ENCODE measurements at regions not wholly inside any gene's neighbourhood (a gene's known extent, or its start where the extent isn't known, plus 50 kb on each side); places are given as distances from the start of the nearest gene placed in this dataset.
"Not testable (repeated sequence)": the region's sequence is repeated elsewhere in the genome, so short reads cannot be mapped to it uniquely, and the experiment has no call there.

- not testable (repeated sequence) for H3K36me3 ChIP-seq (ENCODE audit: control insufficient read depth in 3 of 3, insufficient read depth in 3 of 3, low read length in 3 of 3); H3K9ac ChIP-seq (ENCODE audit: low read depth in 1 of 3, low read length in 3 of 3); H3K4me1 ChIP-seq (ENCODE audit: control insufficient read depth in 3 of 3, insufficient read depth in 3 of 3, low read length in 3 of 3); H3K9me3 ChIP-seq (ENCODE audit: control insufficient read depth in 3 of 3, low read length in 3 of 3); H3K27me3 ChIP-seq (ENCODE audit: control insufficient read depth in 3 of 3, insufficient read depth in 3 of 3, low read length in 3 of 3); H3K27ac ChIP-seq (ENCODE audit: low read depth, low read length); H3K4me3 ChIP-seq (ENCODE audit: low read length in 3 of 3)
Measured at GRCh38 chr21:14882545-14882944, 182.3 kb downstream of the NRIP1 start.

GRCh38 chr21:14881863-14882499 lies 182.8 kb downstream of the NRIP1 start:
- Histone ChIP-seq H3K9ac (ENCODE audit: low read depth in 1 of 3, low read length in 3 of 3) (no peak overlapping the region), H3K4me3 (ENCODE audit: low read length in 3 of 3) (no peak overlapping the region), H3K4me1 (ENCODE audit: control insufficient read depth in 3 of 3, insufficient read depth in 3 of 3, low read length in 3 of 3) (peaks cover 0 to 3% (median 0%) of the 10 kb centered on the region in 3 donors), H3K9me3 (ENCODE audit: control insufficient read depth in 3 of 3, low read length in 3 of 3) (no peaks in the 10 kb centered on the region), H3K36me3 (ENCODE audit: control insufficient read depth in 3 of 3, insufficient read depth in 3 of 3, low read length in 3 of 3) (no peaks in the 10 kb centered on the region), H3K27me3 (ENCODE audit: control insufficient read depth in 3 of 3, insufficient read depth in 3 of 3, low read length in 3 of 3) (no peaks in the 10 kb centered on the region), H3K27ac (ENCODE audit: low read depth, low read length) (no peak overlapping the region)

- Histone ChIP-seq H3K9me3 (ENCODE audit: control insufficient read depth in 3 of 3, low read length in 3 of 3) (no peaks in the 10 kb centered on the region), H3K36me3 (ENCODE audit: control insufficient read depth in 3 of 3, insufficient read depth in 3 of 3, low read length in 3 of 3) (no peaks in the 10 kb centered on the region), H3K4me3 (ENCODE audit: low read length in 3 of 3) (no peak overlapping the region), H3K9ac (ENCODE audit: low read depth in 1 of 3, low read length in 3 of 3) (no peak overlapping the region), H3K27me3 (ENCODE audit: control insufficient read depth in 3 of 3, insufficient read depth in 3 of 3, low read length in 3 of 3) (no peaks in the 10 kb centered on the region), H3K27ac (ENCODE audit: low read depth, low read length) (no peak overlapping the region), H3K4me1 (ENCODE audit: control insufficient read depth in 3 of 3, insufficient read depth in 3 of 3, low read length in 3 of 3) (peaks cover 0 to 3% (median 0%) of the 10 kb centered on the region in 3 donors)
Measured at GRCh38 chr21:14880922-14881321, 183.9 kb downstream of the NRIP1 start.

GRCh38 chr21:14879458-14879857 lies 185.3 kb downstream of the NRIP1 start:
- no peaks in the 10 kb centered on the region for H3K9me3 ChIP-seq (ENCODE audit: control insufficient read depth in 3 of 3, low read length in 3 of 3)
- no peak overlapping the region for H3K4me3 ChIP-seq (ENCODE audit: low read length in 3 of 3)
- H3K27me3 ChIP-seq (ENCODE audit: control insufficient read depth in 3 of 3, insufficient read depth in 3 of 3, low read length in 3 of 3) = no peaks in the 10 kb centered on the region
- no peak overlapping the region for H3K27ac ChIP-seq (ENCODE audit: low read depth, low read length)
- H3K9ac ChIP-seq (ENCODE audit: low read depth in 1 of 3, low read length in 3 of 3) = no peak overlapping the region
- H3K4me1 ChIP-seq (ENCODE audit: control insufficient read depth in 3 of 3, insufficient read depth in 3 of 3, low read length in 3 of 3) = peaks cover 2 to 3% (median 2%) of the 10 kb centered on the region in 3 donors
- H3K36me3 ChIP-seq (ENCODE audit: control insufficient read depth in 3 of 3, insufficient read depth in 3 of 3, low read length in 3 of 3) = no peaks in the 10 kb centered on the region

GRCh38 chr21:14878971-14879370 lies 185.8 kb downstream of the NRIP1 start:
- Histone ChIP-seq H3K4me3 (ENCODE audit: low read length in 3 of 3) (no peak overlapping the region), H3K27me3 (ENCODE audit: control insufficient read depth in 3 of 3, insufficient read depth in 3 of 3, low read length in 3 of 3) (no peaks in the 10 kb centered on the region), H3K27ac (ENCODE audit: low read depth, low read length) (no peak overlapping the region), H3K9ac (ENCODE audit: low read depth in 1 of 3, low read length in 3 of 3) (no peak overlapping the region), H3K36me3 (ENCODE audit: control insufficient read depth in 3 of 3, insufficient read depth in 3 of 3, low read length in 3 of 3) (no peaks in the 10 kb centered on the region), H3K4me1 (ENCODE audit: control insufficient read depth in 3 of 3, insufficient read depth in 3 of 3, low read length in 3 of 3) (peaks cover 2 to 3% (median 2%) of the 10 kb centered on the region in 3 donors), H3K9me3 (ENCODE audit: control insufficient read depth in 3 of 3, low read length in 3 of 3) (no peaks in the 10 kb centered on the region)

GRCh38 chr21:14877581-14878228 lies 187.1 kb downstream of the NRIP1 start:
- Histone ChIP-seq H3K9me3 (ENCODE audit: control insufficient read depth in 3 of 3, low read length in 3 of 3) (no peaks in the 10 kb centered on the region), H3K9ac (ENCODE audit: low read depth in 1 of 3, low read length in 3 of 3) (no peak overlapping the region), H3K36me3 (ENCODE audit: control insufficient read depth in 3 of 3, insufficient read depth in 3 of 3, low read length in 3 of 3) (no peaks in the 10 kb centered on the region), H3K4me1 (ENCODE audit: control insufficient read depth in 3 of 3, insufficient read depth in 3 of 3, low read length in 3 of 3) (peaks cover 2 to 3% (median 2%) of the 10 kb centered on the region in 3 donors), H3K27ac (ENCODE audit: low read depth, low read length) (no peak overlapping the region), H3K4me3 (ENCODE audit: low read length in 3 of 3) (no peak overlapping the region), H3K27me3 (ENCODE audit: control insufficient read depth in 3 of 3, insufficient read depth in 3 of 3, low read length in 3 of 3) (no peaks in the 10 kb centered on the region)

GRCh38 chr21:14876524-14876840 lies 188.3 kb downstream of the NRIP1 start:
- Histone ChIP-seq H3K27ac (ENCODE audit: low read depth, low read length) (no peak overlapping the region), H3K9ac (ENCODE audit: low read depth in 1 of 3, low read length in 3 of 3) (no peak overlapping the region), H3K4me1 (ENCODE audit: control insufficient read depth in 3 of 3, insufficient read depth in 3 of 3, low read length in 3 of 3) (peaks cover 2 to 3% (median 2%) of the 10 kb centered on the region in 3 donors), H3K9me3 (ENCODE audit: control insufficient read depth in 3 of 3, low read length in 3 of 3) (no peaks in the 10 kb centered on the region), H3K36me3 (ENCODE audit: control insufficient read depth in 3 of 3, insufficient read depth in 3 of 3, low read length in 3 of 3) (no peaks in the 10 kb centered on the region), H3K27me3 (ENCODE audit: control insufficient read depth in 3 of 3, insufficient read depth in 3 of 3, low read length in 3 of 3) (no peaks in the 10 kb centered on the region), H3K4me3 (ENCODE audit: low read length in 3 of 3) (no peak overlapping the region)

GRCh38 chr21:14875704-14876523 lies 188.9 kb downstream of the NRIP1 start:
- H3K27me3 ChIP-seq (ENCODE audit: control insufficient read depth in 3 of 3, insufficient read depth in 3 of 3, low read length in 3 of 3) = no peaks in the 10 kb centered on the region
- no peak overlapping the region for H3K9ac ChIP-seq (ENCODE audit: low read depth in 1 of 3, low read length in 3 of 3)
- H3K4me3 ChIP-seq (ENCODE audit: low read length in 3 of 3) = no peak overlapping the region
- H3K4me1 ChIP-seq (ENCODE audit: control insufficient read depth in 3 of 3, insufficient read depth in 3 of 3, low read length in 3 of 3) = peaks cover 2 to 3% (median 2%) of the 10 kb centered on the region in 3 donors
- no peaks in the 10 kb centered on the region for H3K36me3 ChIP-seq (ENCODE audit: control insufficient read depth in 3 of 3, insufficient read depth in 3 of 3, low read length in 3 of 3)
- no peak overlapping the region for H3K27ac ChIP-seq (ENCODE audit: low read depth, low read length)
- no peaks in the 10 kb centered on the region for H3K9me3 ChIP-seq (ENCODE audit: control insufficient read depth in 3 of 3, low read length in 3 of 3)

- H3K4me1 ChIP-seq (ENCODE audit: control insufficient read depth in 3 of 3, insufficient read depth in 3 of 3, low read length in 3 of 3) = peaks cover 2 to 3% (median 2%) of the 10 kb centered on the region in 3 donors
- H3K9me3 ChIP-seq (ENCODE audit: control insufficient read depth in 3 of 3, low read length in 3 of 3) = no peaks in the 10 kb centered on the region
Measured at GRCh38 chr21:14875186-14875585, 189.6 kb downstream of the NRIP1 start.

GRCh38 chr21:14874379-14874778 lies 190.4 kb downstream of the NRIP1 start:
- H3K4me1 ChIP-seq (ENCODE audit: control insufficient read depth in 3 of 3, insufficient read depth in 3 of 3, low read length in 3 of 3) = peaks cover 2 to 3% (median 2%) of the 10 kb centered on the region in 3 donors
- H3K27me3 ChIP-seq (ENCODE audit: control insufficient read depth in 3 of 3, insufficient read depth in 3 of 3, low read length in 3 of 3) = no peaks in the 10 kb centered on the region
- H3K9ac ChIP-seq (ENCODE audit: low read depth in 1 of 3, low read length in 3 of 3) = no peak overlapping the region
- H3K27ac ChIP-seq (ENCODE audit: low read depth, low read length) = no peak overlapping the region
- H3K9me3 ChIP-seq (ENCODE audit: control insufficient read depth in 3 of 3, low read length in 3 of 3) = no peaks in the 10 kb centered on the region
- no peak overlapping the region for H3K4me3 ChIP-seq (ENCODE audit: low read length in 3 of 3)
- H3K36me3 ChIP-seq (ENCODE audit: control insufficient read depth in 3 of 3, insufficient read depth in 3 of 3, low read length in 3 of 3) = no peaks in the 10 kb centered on the region

More at GRCh38 chr21:14875186-14875585, 189.6 kb downstream of the NRIP1 start:
- H3K4me3 ChIP-seq (ENCODE audit: low read length in 3 of 3) = no peak overlapping the region
- H3K27ac ChIP-seq (ENCODE audit: low read depth, low read length) = no peak overlapping the region
- H3K9ac ChIP-seq (ENCODE audit: low read depth in 1 of 3, low read length in 3 of 3) = no peak overlapping the region
- H3K27me3 ChIP-seq (ENCODE audit: control insufficient read depth in 3 of 3, insufficient read depth in 3 of 3, low read length in 3 of 3) = no peaks in the 10 kb centered on the region
- H3K36me3 ChIP-seq (ENCODE audit: control insufficient read depth in 3 of 3, insufficient read depth in 3 of 3, low read length in 3 of 3) = no peaks in the 10 kb centered on the region

Measured in skeletal muscle tissue (tissue), 3 donors.